ENCODE measurements at regions not wholly inside any gene's neighbourhood (a gene's known extent, or its start where the extent isn't known, plus 50 kb on each side); places are given as distances from the start of the nearest gene placed in this dataset.

DNA sequence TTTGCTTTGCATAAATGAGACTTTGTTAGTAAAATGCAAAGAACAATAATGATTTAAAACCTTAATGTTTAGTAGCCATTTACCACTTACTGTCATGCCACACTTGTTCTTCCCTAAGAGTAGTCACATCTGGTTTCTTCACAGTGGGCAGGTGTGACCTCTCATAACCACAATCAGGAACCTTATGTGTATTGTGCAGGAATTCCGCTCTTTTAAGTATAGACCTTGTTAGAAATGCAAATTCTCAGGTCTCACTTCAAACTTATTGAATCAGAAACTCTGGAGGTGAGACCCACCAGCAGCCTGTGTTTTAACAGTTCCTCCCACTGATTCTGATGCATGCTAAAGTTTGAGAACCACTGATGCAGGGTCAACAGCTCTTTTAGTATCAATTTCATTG lies 518.8 kb upstream of the MEX3C start:
- no peak overlapping the region for H3K4me3 ChIP-seq (replicated peaks in 1 of 3; ENCODE audit: insufficient read depth in 1 of 3, low read depth in 2 of 3, low read length in 3 of 3)
- H2AFZ ChIP-seq (ENCODE audit: low read length), result no peak overlapping the region
- no peak for TF ChIP-seq PHF21A (CRISPR knock-in tag; IDR thresholded peaks at IDR 0.05)
- no peaks in the 10 kb centered on the region for H3K79me2 ChIP-seq (ENCODE audit: insufficient read depth, low read length)
- FAIRE-seq (no peak), ATAC-seq (no peak), DNase-seq (ENCODE audit: low spot score) (no peak)
- H4K20me1 ChIP-seq (ENCODE audit: insufficient read depth, low read length), result no peaks in the 10 kb centered on the region
- in situ Hi-C loops (cut with HindIII; ENCODE audit: extremely low pct_ligation_motif_present, low pct_unique_long_range_greater_than_20kb), result no loop called here
- H3K9ac ChIP-seq (ENCODE audit: insufficient read depth, low read depth, low read length), result no peak overlapping the region
- no peaks in the 10 kb centered on the region for H3K27me3 ChIP-seq (ENCODE audit: control insufficient read depth in 1 of 2, insufficient read depth in 2 of 2, low read length in 2 of 2)
- no peak overlapping the region for H3K27ac ChIP-seq (ENCODE audit: extremely low read length, insufficient read depth, low read length)
- H3K9me3 ChIP-seq (ENCODE audit: low read length), result peaks cover 33% of the 10 kb centered on the region
- CTCF ChIA-PET (ENCODE audit: low intra/inter-chr PET ratio, low total read pairs), result no interaction called here
- H3K4me1 ChIP-seq (ENCODE audit: insufficient read depth, low read length), result no peaks in the 10 kb centered on the region
- POLR2A ChIA-PET, result no interaction called here
- H3K4me2 ChIP-seq (ENCODE audit: low read depth, low read length), result no peak overlapping the region
- no TSS peak for BruUV-seq (replicated peaks)
- WGBS (ENCODE audit: low lambda C conversion rate), result 8% methylated on average over 1 of the region's 1 CpG
- intact Hi-C loops (cut with micrococcal nuclease; ENCODE audit: unreplicated experiment), result no loop called here
- no peaks in the 10 kb centered on the region for H3K36me3 ChIP-seq (replicated peaks in 1 of 2; ENCODE audit: control insufficient read depth in 1 of 2, insufficient read depth in 2 of 2, low read length in 2 of 2)

DNA sequence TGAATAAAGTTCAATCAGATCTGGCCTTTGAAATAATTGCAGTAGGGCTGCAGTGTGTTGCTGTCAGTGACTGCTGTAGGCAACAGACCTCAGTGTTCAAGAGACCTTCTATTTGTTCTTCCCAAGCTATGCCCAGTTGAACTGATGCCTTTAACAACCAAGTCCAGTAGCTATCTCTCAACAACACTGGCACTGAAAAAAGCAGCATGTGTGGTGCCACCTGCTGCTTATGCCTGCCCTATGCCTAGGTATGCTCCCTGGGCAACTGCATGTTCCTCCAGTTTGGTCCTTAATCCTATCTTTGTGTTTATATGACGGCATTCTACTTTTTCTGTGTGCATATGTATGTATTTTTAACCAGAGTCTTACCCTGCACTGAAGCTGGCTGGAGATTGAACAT lies 523.9 kb upstream of the MEX3C start:
- WGBS (ENCODE audit: low lambda C conversion rate), result 0% methylated on average over 1 of the region's 1 CpG
- CTCF ChIA-PET (ENCODE audit: low intra/inter-chr PET ratio, low total read pairs), result no interaction called here
- TF ChIP-seq, protein P1, sequence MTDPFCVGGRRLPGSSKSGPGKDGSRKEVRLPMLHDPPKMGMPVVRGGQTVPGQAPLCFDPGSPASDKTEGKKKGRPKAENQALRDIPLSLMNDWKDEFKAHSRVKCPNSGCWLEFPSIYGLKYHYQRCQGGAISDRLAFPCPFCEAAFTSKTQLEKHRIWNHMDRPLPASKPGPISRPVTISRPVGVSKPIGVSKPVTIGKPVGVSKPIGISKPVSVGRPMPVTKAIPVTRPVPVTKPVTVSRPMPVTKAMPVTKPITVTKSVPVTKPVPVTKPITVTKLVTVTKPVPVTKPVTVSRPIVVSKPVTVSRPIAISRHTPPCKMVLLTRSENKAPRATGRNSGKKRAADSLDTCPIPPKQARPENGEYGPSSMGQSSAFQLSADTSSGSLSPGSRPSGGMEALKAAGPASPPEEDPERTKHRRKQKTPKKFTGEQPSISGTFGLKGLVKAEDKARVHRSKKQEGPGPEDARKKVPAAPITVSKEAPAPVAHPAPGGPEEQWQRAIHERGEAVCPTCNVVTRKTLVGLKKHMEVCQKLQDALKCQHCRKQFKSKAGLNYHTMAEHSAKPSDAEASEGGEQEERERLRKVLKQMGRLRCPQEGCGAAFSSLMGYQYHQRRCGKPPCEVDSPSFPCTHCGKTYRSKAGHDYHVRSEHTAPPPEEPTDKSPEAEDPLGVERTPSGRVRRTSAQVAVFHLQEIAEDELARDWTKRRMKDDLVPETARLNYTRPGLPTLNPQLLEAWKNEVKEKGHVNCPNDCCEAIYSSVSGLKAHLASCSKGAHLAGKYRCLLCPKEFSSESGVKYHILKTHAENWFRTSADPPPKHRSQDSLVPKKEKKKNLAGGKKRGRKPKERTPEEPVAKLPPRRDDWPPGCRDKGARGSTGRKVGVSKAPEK (CRISPR knock-in tag; IDR thresholded peaks at IDR 0.05; ENCODE audit: borderline replicate concordance), result no peak
- TF ChIP-seq ETV5 (CRISPR knock-in tag; IDR thresholded peaks at IDR 0.05; ENCODE audit: borderline replicate concordance) (no peak), KDM3A (CRISPR knock-in tag; IDR thresholded peaks at IDR 0.05; ENCODE audit: low read depth) (no peak), SRF (IDR thresholded peaks at IDR 0.05; ENCODE audit: low read depth, low read length) (no peak), ZNF543 (CRISPR knock-in tag; IDR thresholded peaks at IDR 0.05) (no peak), TEAD2 (CRISPR knock-in tag; IDR thresholded peaks at IDR 0.05) (no peak), JUN (CRISPR knock-in tag; IDR thresholded peaks at IDR 0.05) (no peak), ZNF550 (CRISPR knock-in tag; IDR thresholded peaks at IDR 0.05; ENCODE audit: borderline replicate concordance) (no peak), EHMT2 (IDR thresholded peaks at IDR 0.05; ENCODE audit: borderline replicate concordance, low read depth, low read length) (no peak), IRX3 (CRISPR knock-in tag; IDR thresholded peaks at IDR 0.05; ENCODE audit: borderline replicate concordance, low read depth) (no peak), ZNF672 (CRISPR knock-in tag; IDR thresholded peaks at IDR 0.05) (no peak), ZFP1 (CRISPR knock-in tag; IDR thresholded peaks at IDR 0.05) (no peak), MYNN (CRISPR knock-in tag; IDR thresholded peaks at IDR 0.05; ENCODE audit: low read depth) (no peak), FOXA3 (CRISPR knock-in tag; IDR thresholded peaks at IDR 0.05) (no peak), ZNF614 (CRISPR knock-in tag; IDR thresholded peaks at IDR 0.05; ENCODE audit: borderline replicate concordance) (no peak), MBD4 (IDR thresholded peaks at IDR 0.05; ENCODE audit: borderline replicate concordance, low read length) (no peak)
- TF ChIP-seq, protein P2, sequence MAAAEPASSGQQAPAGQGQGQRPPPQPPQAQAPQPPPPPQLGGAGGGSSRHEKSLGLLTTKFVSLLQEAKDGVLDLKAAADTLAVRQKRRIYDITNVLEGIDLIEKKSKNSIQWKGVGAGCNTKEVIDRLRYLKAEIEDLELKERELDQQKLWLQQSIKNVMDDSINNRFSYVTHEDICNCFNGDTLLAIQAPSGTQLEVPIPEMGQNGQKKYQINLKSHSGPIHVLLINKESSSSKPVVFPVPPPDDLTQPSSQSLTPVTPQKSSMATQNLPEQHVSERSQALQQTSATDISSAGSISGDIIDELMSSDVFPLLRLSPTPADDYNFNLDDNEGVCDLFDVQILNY (CRISPR knock-in tag; conservative IDR thresholded peaks at IDR 0.05), result no peak

More for the DNA sequence above, 523.9 kb upstream of the MEX3C start:
- in situ Hi-C loops (cut with HindIII; ENCODE audit: extremely low pct_ligation_motif_present, low pct_unique_long_range_greater_than_20kb), result no loop called here
- no peaks in the 10 kb centered on the region for H3K79me2 ChIP-seq (ENCODE audit: insufficient read depth, low read length)
- no peaks in the 10 kb centered on the region for H4K20me1 ChIP-seq (ENCODE audit: insufficient read depth, low read length)
- no peak for DNase-seq (ENCODE audit: low spot score)
- POLR2A ChIA-PET, result no interaction called here
- no peaks in the 10 kb centered on the region; the same call in 1 of the 2 replicates for H3K9me3 ChIP-seq (ENCODE audit: low read length)
- H3K4me1 ChIP-seq (ENCODE audit: insufficient read depth, low read length), result no peaks in the 10 kb centered on the region
- H2AFZ ChIP-seq (ENCODE audit: low read length), result no peak overlapping the region
- H3K36me3 ChIP-seq (replicated peaks in 1 of 2; ENCODE audit: control insufficient read depth in 1 of 2, insufficient read depth in 2 of 2, low read length in 2 of 2), result no peaks in the 10 kb centered on the region
- no peak overlapping the region for H3K4me3 ChIP-seq (replicated peaks in 1 of 3; ENCODE audit: insufficient read depth in 1 of 3, low read depth in 2 of 3, low read length in 3 of 3)
- no peak overlapping the region for H3K4me2 ChIP-seq (ENCODE audit: low read depth, low read length)
- H3K9ac ChIP-seq (ENCODE audit: insufficient read depth, low read depth, low read length), result no peak overlapping the region
- intact Hi-C loops (cut with micrococcal nuclease; ENCODE audit: unreplicated experiment), result no loop called here
- no peak for ATAC-seq
- H3K27ac ChIP-seq (ENCODE audit: extremely low read length, insufficient read depth, low read length), result no peak overlapping the region
- H3K27me3 ChIP-seq (ENCODE audit: control insufficient read depth in 1 of 2, insufficient read depth in 2 of 2, low read length in 2 of 2), result no peaks in the 10 kb centered on the region
- no TSS peak for BruUV-seq (replicated peaks)
- FAIRE-seq, result no peak

Measured in HepG2 (cell line).